Stimulated activated memory B cell treated with anti-CD40 and anti-IgM and Interleukin-4, amounts not matched to agents 10 μg/mL and 1 μg/mL and 100 μg/mL, for 72 hours (primary cell): ENCODE measurements at regions not wholly inside any gene's neighbourhood (a gene's known extent, or its start where the extent isn't known, plus 50 kb on each side); places are given as distances from the start of the nearest gene placed in this dataset.
"Not testable (repeated sequence)": the region's sequence is repeated elsewhere in the genome, so short reads cannot be mapped to it uniquely, and the experiment has no call there.

ENCODE experiments used
- ATAC-seq: fragments of 150-1000 bp; cut with Tn5 transposase; 2 replicates; pipeline ENCODE4 v1.10.0; 2021
- H3K27ac Mint-ChIP-seq: one replicate; pipeline ENCODE4 v1.8.0; 2022; ENCODE audit warnings: mild to moderate bottlenecking, mixed read lengths
- H3K27me3 Mint-ChIP-seq: one replicate; pipeline ENCODE4 v1.8.0; 2022; ENCODE audit warnings: mixed read lengths
- H3K36me3 Mint-ChIP-seq: one replicate; pipeline ENCODE4 v1.8.0; 2022; ENCODE audit warnings: mixed read lengths
- H3K4me1 Mint-ChIP-seq: one replicate; pipeline ENCODE4 v1.8.0; 2022; ENCODE audit warnings: mixed read lengths
- H3K4me3 Mint-ChIP-seq: one replicate; pipeline ENCODE4 v1.8.0; 2022; ENCODE audit warnings: mild to moderate bottlenecking, moderate library complexity, mixed read lengths
- H3K9me3 Mint-ChIP-seq: one replicate; pipeline ENCODE4 v1.8.0; 2022; ENCODE audit warnings: mixed read lengths

DNA sequence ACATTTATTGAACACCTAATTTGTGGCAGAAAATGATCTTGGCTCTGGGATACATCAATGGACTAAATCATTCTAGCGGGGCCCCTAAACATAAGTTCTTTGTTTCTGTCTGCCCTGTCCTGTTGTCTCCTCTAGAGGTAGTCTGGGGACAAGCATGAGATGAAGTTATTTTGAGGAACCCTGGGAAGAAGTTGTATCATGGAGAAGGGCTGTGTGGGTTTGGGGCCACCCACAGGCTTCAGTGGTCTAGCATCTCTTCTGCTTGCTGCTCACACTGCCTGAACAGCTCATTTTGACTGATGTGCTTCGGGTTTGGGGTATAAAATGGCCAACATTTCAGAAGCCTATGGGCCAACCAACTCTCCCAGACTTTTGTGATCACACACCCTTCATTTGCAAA, 50.3 kb upstream of the OSBPL11 start:
- Mint-ChIP-seq H3K4me3 (no peak overlapping the region), H3K9me3 (no peaks in the 10 kb centered on the region), H3K27me3 (no peaks in the 10 kb centered on the region), H3K36me3 (no peaks in the 10 kb centered on the region), H3K4me1 (no peaks in the 10 kb centered on the region), H3K27ac (no peak overlapping the region)
- ATAC-seq, result no peak

DNA sequence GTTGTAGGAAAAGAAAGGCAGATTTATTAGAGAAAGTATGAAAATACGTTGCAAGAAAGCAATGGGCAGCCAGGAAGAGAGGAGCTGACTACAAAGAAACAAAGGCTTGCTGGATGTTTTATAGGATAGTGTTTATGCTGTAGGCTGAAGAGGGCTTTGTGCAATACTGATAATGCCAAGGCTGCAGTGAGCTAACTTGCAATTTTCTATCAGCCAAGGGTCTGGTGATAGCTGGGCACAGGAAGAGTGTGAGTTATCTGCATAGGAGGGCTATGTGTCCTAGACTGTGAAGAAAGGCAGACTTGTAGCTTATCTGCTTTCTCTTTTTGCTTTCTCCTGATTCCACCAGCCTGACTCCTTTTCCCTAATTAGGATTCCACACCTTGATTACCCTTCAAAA, 51.3 kb upstream of the OSBPL11 start:
- ATAC-seq, result no peak
- Mint-ChIP-seq H3K9me3 (no peaks in the 10 kb centered on the region), H3K27ac (no peak overlapping the region), H3K27me3 (no peaks in the 10 kb centered on the region), H3K4me3 (no peak overlapping the region), H3K36me3 (no peaks in the 10 kb centered on the region), H3K4me1 (no peaks in the 10 kb centered on the region)

- Mint-ChIP-seq H3K27me3 (no peaks in the 10 kb centered on the region), H3K27ac (no peak overlapping the region), H3K4me1 (no peaks in the 10 kb centered on the region), H3K4me3 (no peak overlapping the region), H3K9me3 (no peaks in the 10 kb centered on the region), H3K36me3 (no peaks in the 10 kb centered on the region)
- ATAC-seq, result no peak
These were observed 52.2 kb upstream of the OSBPL11 start for GRCh38 chr3:125647318-125648014.

DNA sequence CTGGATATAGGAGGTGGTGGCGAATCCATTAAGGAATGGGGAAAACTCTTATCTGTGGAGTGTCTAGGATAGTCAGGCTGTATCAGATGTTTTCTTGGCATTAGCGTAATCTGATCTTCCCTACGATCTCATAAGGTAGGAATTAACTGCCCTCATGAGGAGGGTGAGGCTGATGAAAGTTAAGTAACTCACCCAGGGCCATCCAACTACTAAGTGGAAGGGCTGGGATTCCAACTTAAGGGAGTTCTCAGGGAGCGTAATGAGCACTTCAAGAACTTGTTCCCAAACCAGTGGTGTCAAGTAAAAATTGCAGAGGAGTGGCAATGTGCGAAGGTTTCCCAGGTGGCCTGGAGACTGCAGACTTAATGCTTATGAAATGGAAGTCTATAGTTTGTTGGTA, 55.9 kb upstream of the OSBPL11 start:
- ATAC-seq, result no peak
- Mint-ChIP-seq H3K9me3 (no peaks in the 10 kb centered on the region), H3K4me3 (no peak overlapping the region), H3K36me3 (no peaks in the 10 kb centered on the region), H3K4me1 (no peaks in the 10 kb centered on the region), H3K27ac (no peak overlapping the region), H3K27me3 (no peaks in the 10 kb centered on the region)

- H3K4me3 Mint-ChIP-seq, result no peak overlapping the region
- no peaks in the 10 kb centered on the region for H3K27me3 Mint-ChIP-seq
These were observed 57.1 kb upstream of the OSBPL11 start for GRCh38 chr3:125652349-125652748.

DNA sequence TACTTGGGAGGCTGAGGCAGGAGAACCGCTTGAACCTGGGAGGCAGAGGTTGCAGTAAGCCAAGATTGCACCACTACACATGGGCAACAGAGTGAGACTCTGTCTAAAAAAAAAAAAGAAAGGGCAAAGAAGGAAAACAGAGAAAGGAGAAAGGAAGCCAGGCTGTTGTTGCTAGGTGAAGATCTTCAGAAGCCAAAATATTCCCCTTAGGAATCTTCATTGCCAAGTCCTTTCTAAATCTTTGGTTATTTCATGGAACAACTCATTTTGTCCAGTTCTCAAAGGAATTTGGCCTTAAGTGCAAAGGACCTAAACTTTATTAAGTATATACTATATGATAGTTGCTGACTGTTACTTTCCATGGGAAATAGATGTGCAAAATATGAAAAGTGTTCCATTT, 59.2 kb upstream of the OSBPL11 start:
- no peaks in the 10 kb centered on the region for H3K9me3 Mint-ChIP-seq

More at GRCh38 chr3:125652349-125652748, 57.1 kb upstream of the OSBPL11 start:
- no peaks in the 10 kb centered on the region for H3K9me3 Mint-ChIP-seq
- H3K27ac Mint-ChIP-seq, result no peak overlapping the region
- H3K4me1 Mint-ChIP-seq, result no peaks in the 10 kb centered on the region
- no peaks in the 10 kb centered on the region for H3K36me3 Mint-ChIP-seq
- ATAC-seq, result no peak

GRCh38 chr3:125662675-125663074, 67.4 kb upstream of the OSBPL11 start:
- Mint-ChIP-seq H3K27ac (no peak overlapping the region), H3K4me1 (no peaks in the 10 kb centered on the region), H3K36me3 (no peaks in the 10 kb centered on the region), H3K27me3 (no peaks in the 10 kb centered on the region), H3K4me3 (no peak overlapping the region), H3K9me3 (no peaks in the 10 kb centered on the region)
- ATAC-seq, result no peak

More for the DNA sequence above, 59.2 kb upstream of the OSBPL11 start:
- Mint-ChIP-seq H3K27ac (no peak overlapping the region), H3K4me1 (no peaks in the 10 kb centered on the region), H3K4me3 (no peak overlapping the region), H3K27me3 (no peaks in the 10 kb centered on the region), H3K36me3 (no peaks in the 10 kb centered on the region)
- no peak for ATAC-seq

GRCh38 chr3:125670352-125670751, 75.1 kb upstream of the OSBPL11 start:
- no peaks in the 10 kb centered on the region for H3K27me3 Mint-ChIP-seq
- no peak overlapping the region for H3K27ac Mint-ChIP-seq
- no peak for ATAC-seq
- H3K4me3 Mint-ChIP-seq, result no peak overlapping the region
- no peaks in the 10 kb centered on the region for H3K36me3 Mint-ChIP-seq
- H3K9me3 Mint-ChIP-seq, result no peaks in the 10 kb centered on the region
- no peaks in the 10 kb centered on the region for H3K4me1 Mint-ChIP-seq

DNA sequence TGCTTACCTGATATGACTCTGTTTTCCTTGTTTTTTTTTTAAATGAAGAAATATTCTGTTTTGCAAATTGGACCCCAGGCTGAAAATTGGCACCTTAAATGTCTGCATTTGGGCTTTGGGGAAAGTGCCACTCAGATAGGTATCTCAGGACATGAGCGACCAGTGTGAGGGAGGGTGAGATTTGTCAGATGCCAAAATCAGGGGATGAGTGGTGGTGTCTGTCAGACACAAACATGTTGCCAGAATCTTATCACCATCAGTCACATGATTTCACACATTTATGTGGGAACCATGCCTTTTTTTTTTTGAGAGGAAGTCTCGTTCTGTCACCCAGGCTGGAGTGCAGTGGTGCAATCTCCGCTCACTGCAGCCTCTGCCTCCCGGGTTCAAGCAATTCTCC, 75.6 kb upstream of the OSBPL11 start:
- no peaks in the 10 kb centered on the region for H3K9me3 Mint-ChIP-seq
- H3K4me1 Mint-ChIP-seq, result no peaks in the 10 kb centered on the region
- no peak for ATAC-seq
- no peaks in the 10 kb centered on the region for H3K27me3 Mint-ChIP-seq
- H3K27ac Mint-ChIP-seq, result no peak overlapping the region
- H3K36me3 Mint-ChIP-seq, result no peaks in the 10 kb centered on the region
- no peak overlapping the region for H3K4me3 Mint-ChIP-seq

DNA sequence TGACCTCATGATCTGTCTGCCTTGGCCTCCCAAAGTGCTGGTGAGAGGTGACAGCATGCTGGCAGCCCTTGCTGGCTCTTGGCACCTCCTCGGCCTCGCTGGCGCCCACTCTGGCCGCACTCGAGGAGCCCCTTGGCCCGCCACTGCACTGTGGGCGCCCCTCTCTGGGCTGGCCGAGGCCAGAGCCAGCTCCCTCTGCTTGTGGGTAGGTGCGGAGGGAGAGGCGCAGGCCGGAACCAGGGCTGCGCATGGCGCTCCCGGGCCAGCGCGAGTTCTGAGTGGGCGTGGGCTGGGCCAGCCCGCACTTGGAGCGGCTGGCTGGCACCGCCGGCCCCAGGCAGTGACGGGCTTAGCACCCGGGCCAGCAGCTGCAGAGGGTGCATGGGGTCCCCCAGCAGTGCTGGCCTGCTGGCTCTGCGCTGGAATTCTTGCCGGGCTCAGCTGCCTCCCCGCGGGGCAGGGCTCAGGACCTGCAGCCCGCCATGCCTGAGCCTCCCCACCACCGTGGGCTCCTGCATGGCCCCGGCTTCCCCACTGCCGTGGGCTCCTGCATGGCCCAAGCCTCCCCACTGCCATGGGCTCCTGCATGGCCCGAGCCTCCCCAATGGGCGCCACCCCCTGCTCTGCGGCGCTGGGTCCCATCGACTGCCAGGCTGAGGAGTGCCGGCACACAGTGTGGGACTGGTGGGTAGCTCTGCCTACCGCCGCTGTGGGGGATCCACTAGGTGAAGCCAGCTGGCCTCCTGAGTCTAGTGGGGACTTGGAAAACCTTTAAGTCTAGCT, 76.4 kb upstream of the OSBPL11 start:
- H3K27me3 Mint-ChIP-seq, result no peaks in the 10 kb centered on the region
- H3K4me1 Mint-ChIP-seq, result no peaks in the 10 kb centered on the region
- no peak overlapping the region for H3K4me3 Mint-ChIP-seq
- ATAC-seq, result no peak
- H3K27ac Mint-ChIP-seq, result no peak overlapping the region
- no peaks in the 10 kb centered on the region for H3K36me3 Mint-ChIP-seq
- no peaks in the 10 kb centered on the region for H3K9me3 Mint-ChIP-seq

GRCh38 chr3:125675791-125676190, 80.5 kb upstream of the OSBPL11 start:
- no peak for ATAC-seq
- no peaks in the 10 kb centered on the region for H3K9me3 Mint-ChIP-seq
- no peaks in the 10 kb centered on the region for H3K36me3 Mint-ChIP-seq
- H3K27me3 Mint-ChIP-seq, result no peaks in the 10 kb centered on the region
- no peak overlapping the region for H3K4me3 Mint-ChIP-seq
- H3K4me1 Mint-ChIP-seq, result no peaks in the 10 kb centered on the region
- H3K27ac Mint-ChIP-seq, result no peak overlapping the region

DNA sequence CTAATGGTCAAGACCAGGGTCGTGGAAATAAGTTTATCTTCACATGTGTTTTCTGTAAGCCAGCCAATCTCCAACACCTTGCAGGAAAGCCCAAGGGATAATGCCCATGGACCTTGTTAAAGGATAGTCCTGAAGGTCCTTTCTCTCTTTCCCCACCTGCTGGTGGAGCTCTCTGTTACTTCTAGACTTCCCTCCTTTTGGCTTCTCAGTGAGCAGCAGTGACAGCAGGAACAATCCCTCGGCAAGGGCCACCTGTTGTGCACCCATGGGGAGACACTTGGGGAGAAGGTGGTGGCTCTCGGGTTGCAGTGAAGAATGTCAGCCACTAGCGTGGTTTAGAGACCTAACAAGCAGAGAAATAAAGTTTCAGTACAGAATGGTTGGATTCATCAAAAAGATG, 84.0 kb upstream of the OSBPL11 start:
- Mint-ChIP-seq H3K27me3 (peaks cover 8% of the 10 kb centered on the region), H3K36me3 (no peaks in the 10 kb centered on the region), H3K4me3 (no peak overlapping the region), H3K4me1 (no peaks in the 10 kb centered on the region), H3K27ac (no peak overlapping the region), H3K9me3 (no peaks in the 10 kb centered on the region)
- ATAC-seq, result no peak

GRCh38 chr3:125681146-125681545, 85.8 kb upstream of the OSBPL11 start:
- no peak for ATAC-seq
- Mint-ChIP-seq H3K4me1 (no peaks in the 10 kb centered on the region), H3K4me3 (no peak overlapping the region), H3K27ac (no peak overlapping the region), H3K36me3 (no peaks in the 10 kb centered on the region), H3K27me3 (peaks cover 16% of the 10 kb centered on the region), H3K9me3 (no peaks in the 10 kb centered on the region)

- not testable (repeated sequence) for H3K27ac Mint-ChIP-seq, H3K4me3 Mint-ChIP-seq, H3K36me3 Mint-ChIP-seq, H3K9me3 Mint-ChIP-seq, H3K4me1 Mint-ChIP-seq
- peak; percentile 17 for ATAC-seq
- peaks cover 16% of the 10 kb centered on the region for H3K27me3 Mint-ChIP-seq
These were observed 86.6 kb upstream of the OSBPL11 start for GRCh38 chr3:125681906-125682305.

GRCh38 chr3:125682610-125683009, 87.3 kb upstream of the OSBPL11 start:
- H3K27me3 Mint-ChIP-seq, result peaks cover 16% of the 10 kb centered on the region
- not testable (repeated sequence) for H3K27ac Mint-ChIP-seq, ATAC-seq, H3K4me1 Mint-ChIP-seq, H3K9me3 Mint-ChIP-seq, H3K36me3 Mint-ChIP-seq, H3K4me3 Mint-ChIP-seq
